SK-N-SH (cell line): ENCODE measurements at regions not wholly inside any gene's neighbourhood (a gene's known extent, or its start where the extent isn't known, plus 50 kb on each side); places are given as distances from the start of the nearest gene placed in this dataset.

ENCODE experiments used
- CTCF ChIP-seq: fragments of 200-600 bp; sonication (generic); IDR thresholded peaks from 2 replicates; pipeline ENCODE4 v1.6.1; 2017; ENCODE audit warnings: antibody characterized with exemption, mild to moderate bottlenecking, moderate library complexity
- EP300 ChIP-seq, 2 experiments: IDR thresholded peaks; 2 replicates each; pipeline versions ENCODE4 v1.4.0 to v1.6.1; 2012; ENCODE audit warnings: borderline replicate concordance in 1 of 2, low read depth in 1 of 2, low read length in 1 of 2
- EZH2phosphoT487 ChIP-seq: fragments of 200-600 bp; sonication (generic); IDR thresholded peaks from 2 replicates; pipeline ENCODE4 v1.6.1; 2017; ENCODE audit warnings: low read depth, mixed run types, mild to moderate bottlenecking, antibody characterized with exemption, moderate library complexity, borderline replicate concordance
- FOXM1 ChIP-seq: IDR thresholded peaks from 2 replicates; pipeline ENCODE4 v1.4.0; 2012; ENCODE audit warnings: low read depth, mild to moderate bottlenecking
- IRF3 ChIP-seq: fragments of 150-350 bp; IDR thresholded peaks from 2 replicates; pipeline ENCODE4 v1.6.1; 2016; ENCODE audit warnings: mild to moderate bottlenecking, low read depth, low read length
- MAX ChIP-seq: IDR thresholded peaks from 2 replicates; pipeline ENCODE4 v1.4.0; 2012; ENCODE audit warnings: low read depth
- NRF1 ChIP-seq: IDR thresholded peaks from 2 replicates; pipeline ENCODE4 v1.6.1; 2012; ENCODE audit warnings: low read depth, mild to moderate bottlenecking, low read length
- RAD21 ChIP-seq: IDR thresholded peaks from 2 replicates; pipeline ENCODE4 v1.6.1; 2012; ENCODE audit warnings: mild to moderate bottlenecking, low read length
- SIN3A ChIP-seq: IDR thresholded peaks from 2 replicates; pipeline ENCODE4 v1.6.1; 2012; ENCODE audit warnings: low read depth, mild to moderate bottlenecking, low read length, moderate library complexity, borderline replicate concordance
- TCF12 ChIP-seq: IDR thresholded peaks from 2 replicates; pipeline ENCODE4 v1.4.0; 2012
- USF2 ChIP-seq: fragments of 150-350 bp; IDR thresholded peaks from 2 replicates; pipeline ENCODE4 v1.6.1; 2017; ENCODE audit warnings: antibody characterized with exemption, low read length, low read depth, borderline replicate concordance

GRCh38 chr1:78745111-78745510 is 95.5 kb downstream of the IFI44 start:
- TF ChIP-seq EZH2phosphoT487 = no peak
- TF ChIP-seq CTCF = no peak
- TF ChIP-seq SIN3A = no peak
- TF ChIP-seq NRF1 = no peak
- no peak for TF ChIP-seq USF2
- TF ChIP-seq FOXM1 = no peak
- no peak for TF ChIP-seq MAX
- no peak for TF ChIP-seq EP300 (IDR thresholded peaks at IDR 0.05; ENCODE audit: borderline replicate concordance in 1 of 2, low read depth in 1 of 2, low read length in 1 of 2)
- no peak for TF ChIP-seq TCF12
- TF ChIP-seq RAD21 = no peak
- no peak for TF ChIP-seq IRF3
